ENCODE measurements at regions not wholly inside any gene's neighbourhood (a gene's known extent, or its start where the extent isn't known, plus 50 kb on each side); places are given as distances from the start of the nearest gene placed in this dataset.

- DNase-seq: no peak
Observed at GRCh38 chr20:16678779-16679178, 51.0 kb upstream of the SNRPB2 start.

- DNase-seq: no peak
Observed at GRCh38 chr20:16676891-16677290, 52.9 kb upstream of the SNRPB2 start.

GRCh38 chr20:16675001-16675564, 54.7 kb upstream of the SNRPB2 start:
- no peak for DNase-seq

DNA sequence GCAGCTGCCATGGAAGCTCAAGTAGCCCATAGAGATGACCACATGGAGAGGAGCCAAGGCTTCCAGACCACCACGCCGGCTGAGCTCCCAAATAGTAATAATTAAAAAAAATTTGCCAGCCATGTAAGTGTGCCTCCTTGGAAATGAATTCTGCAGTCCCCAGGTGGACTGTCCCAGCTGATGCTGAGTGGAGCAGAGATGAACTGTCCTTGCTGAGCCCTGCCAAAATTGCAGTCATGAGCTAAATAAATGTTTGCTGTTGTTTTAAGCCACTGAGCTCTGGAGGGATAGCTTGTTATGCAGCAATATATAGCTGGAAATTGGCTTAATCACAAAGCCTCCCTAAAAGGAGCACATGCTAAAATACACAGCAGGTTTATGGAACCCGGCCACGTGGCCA, 55.6 kb upstream of the SNRPB2 start:
- no peak for DNase-seq

DNA sequence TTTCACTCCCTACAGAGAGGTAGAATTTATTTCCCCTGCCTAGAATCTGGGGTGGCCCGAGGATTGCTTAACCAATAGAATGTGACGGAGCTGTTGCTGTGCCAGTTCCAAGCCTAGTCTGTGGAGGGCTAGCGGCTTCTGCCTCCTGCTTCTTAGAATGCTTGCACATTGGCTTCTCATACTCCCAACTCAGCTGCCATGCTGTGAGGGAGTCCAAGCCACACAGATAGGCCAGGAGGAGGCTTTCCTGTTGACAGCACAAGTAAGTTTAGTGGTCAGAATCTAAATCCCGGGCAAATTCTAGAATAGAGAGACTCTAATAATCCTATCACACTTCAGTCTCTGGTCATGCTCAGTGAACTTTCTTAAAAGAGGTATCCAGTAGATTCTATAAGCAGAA, 57.5 kb upstream of the SNRPB2 start:
- DNase-seq: no peak

- no peak for DNase-seq
Observed at GRCh38 chr20:16671753-16672152, 58.1 kb upstream of the SNRPB2 start.

- no peak for DNase-seq
Observed at GRCh38 chr20:16666272-16666671, 63.6 kb upstream of the SNRPB2 start.

- DNase-seq: no peak
Observed at GRCh38 chr20:16664020-16664419, 65.8 kb upstream of the SNRPB2 start.

DNA sequence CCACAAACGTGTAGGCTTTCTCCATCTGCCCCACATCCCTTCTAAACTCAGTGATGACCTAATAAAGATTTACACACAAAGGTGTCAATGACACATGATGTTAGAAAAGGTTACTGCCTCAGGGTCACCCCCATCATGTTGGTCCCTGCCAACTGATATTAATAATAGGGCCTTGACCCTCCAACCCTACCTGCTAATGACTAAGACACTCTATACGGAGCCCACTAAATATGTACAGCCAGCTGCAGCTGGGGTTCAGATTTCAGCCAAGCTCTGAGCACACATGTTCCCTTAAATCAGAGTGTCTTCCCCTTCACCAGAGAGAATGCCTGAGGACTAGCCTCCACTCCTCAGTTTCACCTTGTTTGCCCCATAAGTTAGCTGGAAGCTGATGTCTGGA, 67.4 kb upstream of the SNRPB2 start:
- no peak for DNase-seq

GRCh38 chr20:16661756-16662155, 68.1 kb upstream of the SNRPB2 start:
- DNase-seq: peak; percentile 9

GRCh38 chr20:16654858-16655535, 74.8 kb upstream of the SNRPB2 start:
- DNase-seq: no peak

- DNase-seq: no peak
Observed at GRCh38 chr20:16653266-16653665, 76.6 kb upstream of the SNRPB2 start.

DNA sequence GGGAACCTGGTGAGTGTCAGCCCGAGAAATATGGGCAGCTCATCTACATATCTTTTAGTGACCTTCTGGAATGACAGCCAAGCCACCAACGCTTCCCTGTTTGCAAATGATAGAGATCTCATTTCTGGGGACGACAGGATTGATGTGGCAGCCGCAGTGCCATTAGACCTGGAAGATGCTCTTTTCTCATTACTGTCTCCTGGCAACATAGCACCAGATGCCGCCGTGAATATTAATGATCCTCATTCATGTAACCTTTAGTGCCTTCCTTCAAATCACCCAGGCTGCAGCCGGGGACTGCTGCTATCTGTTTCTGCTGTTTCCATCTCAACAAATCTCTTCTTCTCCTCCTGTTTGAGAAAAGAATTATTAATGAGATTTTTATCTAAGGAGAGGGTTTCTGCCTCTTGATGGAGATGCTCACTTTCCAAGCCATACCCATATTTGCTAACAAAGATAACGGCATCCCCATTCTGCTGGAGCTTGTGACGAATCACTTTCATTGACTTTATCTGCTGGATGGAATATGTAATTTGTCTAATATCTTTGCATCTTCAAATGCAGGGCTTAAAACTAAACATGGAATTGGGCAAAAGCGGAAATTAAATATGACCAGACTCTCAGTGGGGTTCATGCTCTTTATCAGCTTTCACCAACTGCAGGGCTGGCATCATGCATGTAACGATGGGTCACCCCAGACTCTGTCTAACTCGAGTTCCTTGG, 74.8 kb upstream of the KIF16B start:
- no peak for DNase-seq

- DNase-seq: no peak
Observed at GRCh38 chr20:16641511-16642023, 68.3 kb upstream of the KIF16B start.

GRCh38 chr20:16639027-16639941, 66.0 kb upstream of the KIF16B start:
- no peak for DNase-seq

- DNase-seq: no peak
Observed at GRCh38 chr20:16637797-16638196, 64.5 kb upstream of the KIF16B start.

- DNase-seq: no peak
Observed at GRCh38 chr20:16626849-16627248, 53.6 kb upstream of the KIF16B start.

- no peak for DNase-seq
Observed at GRCh38 chr20:16624106-16624505, 50.9 kb upstream of the KIF16B start.

Measured in occipital lobe (tissue), 1 donor.